ENCODE measurements at regions not wholly inside any gene's neighbourhood (a gene's known extent, or its start where the extent isn't known, plus 50 kb on each side); places are given as distances from the start of the nearest gene placed in this dataset.
"Not testable (repeated sequence)": the region's sequence is repeated elsewhere in the genome, so short reads cannot be mapped to it uniquely, and the experiment has no call there.

DNA sequence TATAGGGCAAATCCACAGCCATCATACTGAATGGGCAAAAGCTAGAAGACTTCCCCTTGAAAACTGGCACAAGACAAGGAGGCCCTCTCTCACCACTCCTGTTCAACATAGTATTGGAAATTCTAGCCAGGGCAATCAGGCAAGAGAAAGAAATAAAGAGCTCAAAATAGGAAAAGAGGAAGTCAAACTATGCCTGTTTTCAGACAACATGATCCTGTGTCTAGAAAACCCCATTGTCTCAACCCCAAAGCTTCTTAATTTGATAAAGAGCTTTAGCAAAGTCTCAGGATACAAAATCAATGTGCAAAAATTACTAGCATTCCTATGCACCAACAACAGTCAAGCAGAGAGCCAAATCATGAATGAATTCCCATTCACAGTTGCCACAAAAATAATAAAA, 160.3 kb downstream of the CXXC4 start:
- H2AFZ ChIP-seq (ENCODE audit: insufficient read depth, low read depth, low read length, poor library complexity, severe bottlenecking): no peak overlapping the region
- no peak overlapping the region for H3K4me2 ChIP-seq (replicated peaks; ENCODE audit: low read depth, low read length, poor library complexity, severe bottlenecking)
- no peaks in the 10 kb centered on the region for H4K20me1 ChIP-seq (ENCODE audit: control insufficient read depth, insufficient read depth, low read length, poor library complexity, severe bottlenecking)
- no peaks in the 10 kb centered on the region for H3K27me3 Mint-ChIP-seq
- no peaks in the 10 kb centered on the region for H3K27me3 ChIP-seq (replicated peaks in 1 of 4; ENCODE audit: control extremely low read depth in 1 of 4, control insufficient read depth in 3 of 4, insufficient read depth in 4 of 4, low read length in 3 of 4)
- H3K9me3 ChIP-seq (ENCODE audit: control extremely low read depth in 1 of 3, control insufficient read depth in 2 of 3, insufficient read depth in 1 of 3, low read length in 2 of 3): no peaks in the 10 kb centered on the region
- intact Hi-C loops (cut with micrococcal nuclease): no loop called here
- no peaks in the 10 kb centered on the region for H3K79me2 ChIP-seq (ENCODE audit: control insufficient read depth, insufficient read depth, low read length)
- TF ChIP-seq EZH2 (IDR thresholded peaks at IDR 0.05; ENCODE audit: borderline replicate concordance, insufficient read depth, low read depth, low read length, poor library complexity, severe bottlenecking): no peak
- TF ChIP-seq, protein P1, sequence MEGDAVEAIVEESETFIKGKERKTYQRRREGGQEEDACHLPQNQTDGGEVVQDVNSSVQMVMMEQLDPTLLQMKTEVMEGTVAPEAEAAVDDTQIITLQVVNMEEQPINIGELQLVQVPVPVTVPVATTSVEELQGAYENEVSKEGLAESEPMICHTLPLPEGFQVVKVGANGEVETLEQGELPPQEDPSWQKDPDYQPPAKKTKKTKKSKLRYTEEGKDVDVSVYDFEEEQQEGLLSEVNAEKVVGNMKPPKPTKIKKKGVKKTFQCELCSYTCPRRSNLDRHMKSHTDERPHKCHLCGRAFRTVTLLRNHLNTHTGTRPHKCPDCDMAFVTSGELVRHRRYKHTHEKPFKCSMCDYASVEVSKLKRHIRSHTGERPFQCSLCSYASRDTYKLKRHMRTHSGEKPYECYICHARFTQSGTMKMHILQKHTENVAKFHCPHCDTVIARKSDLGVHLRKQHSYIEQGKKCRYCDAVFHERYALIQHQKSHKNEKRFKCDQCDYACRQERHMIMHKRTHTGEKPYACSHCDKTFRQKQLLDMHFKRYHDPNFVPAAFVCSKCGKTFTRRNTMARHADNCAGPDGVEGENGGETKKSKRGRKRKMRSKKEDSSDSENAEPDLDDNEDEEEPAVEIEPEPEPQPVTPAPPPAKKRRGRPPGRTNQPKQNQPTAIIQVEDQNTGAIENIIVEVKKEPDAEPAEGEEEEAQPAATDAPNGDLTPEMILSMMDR (IDR thresholded peaks at IDR 0.05): no peak
- H3K36me3 ChIP-seq (replicated peaks in 1 of 2; ENCODE audit: control extremely low read depth in 1 of 2, control insufficient read depth in 1 of 2, extremely low read depth in 1 of 2, insufficient read depth in 2 of 2, low read length in 1 of 2): no peaks in the 10 kb centered on the region
- DNase-seq (no peak), ATAC-seq (ENCODE audit: low read depth) (no peak)
- no peak overlapping the region for H3K27ac Mint-ChIP-seq
- H3K9me3 Mint-ChIP-seq (ENCODE audit: insufficient read depth): peaks cover 3% of the 10 kb centered on the region
- ChIA-PET POLR2A (no interaction called here), CTCF (no interaction called here)
- no peaks in the 10 kb centered on the region for H3K4me1 Mint-ChIP-seq
- H3K27ac ChIP-seq (ENCODE audit: low read length in 2 of 2): no peak overlapping the region
- no peak overlapping the region for H3K9ac ChIP-seq (ENCODE audit: low read length)
- no peak overlapping the region for H3K4me3 Mint-ChIP-seq
- no peak overlapping the region for H3K4me3 ChIP-seq (ENCODE audit: control extremely low read depth in 1 of 5, extremely low read depth in 1 of 5, insufficient read depth in 1 of 5, low read depth in 2 of 5, low read length in 4 of 5)
- no peaks in the 10 kb centered on the region for H3K4me1 ChIP-seq (ENCODE audit: control insufficient read depth in 2 of 2, insufficient read depth in 2 of 2, low read length in 2 of 2)

DNA sequence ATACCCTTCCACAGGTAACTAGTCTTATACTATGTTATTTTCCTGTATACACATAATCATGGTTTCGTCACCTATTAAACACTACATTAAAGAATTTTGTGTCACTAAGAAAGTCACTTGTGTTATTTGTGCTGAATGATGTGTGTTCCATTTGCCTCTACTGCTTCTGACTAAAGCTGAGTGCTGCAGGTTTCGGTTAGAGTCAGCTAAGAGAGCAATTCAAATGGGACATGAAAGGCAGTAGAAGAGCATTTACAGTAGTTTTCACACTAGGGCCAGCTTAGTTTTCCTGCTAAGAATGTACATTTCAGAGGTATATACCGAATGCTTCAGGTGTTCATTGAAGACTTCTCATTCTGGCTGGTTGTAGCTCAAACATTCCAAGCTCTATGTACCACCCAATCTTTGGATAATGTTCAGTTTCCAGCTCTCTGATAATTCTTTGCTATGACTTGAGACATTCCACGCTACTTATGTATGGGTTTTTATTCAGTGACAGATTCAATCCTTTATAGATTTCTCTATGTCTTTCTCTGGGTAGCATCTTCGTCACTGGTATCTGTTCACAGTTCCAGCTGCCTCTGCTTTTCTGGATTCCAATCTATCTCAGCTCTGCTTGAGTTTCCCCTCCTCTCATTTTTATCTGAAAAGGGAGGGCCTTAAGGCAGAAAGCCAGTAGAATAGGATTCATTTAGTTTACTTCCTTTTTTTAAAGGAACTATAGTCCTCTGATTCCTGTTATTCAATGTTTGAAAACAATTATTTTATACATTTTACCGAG, 164.4 kb downstream of the CXXC4 start:
- Histone ChIP-seq H3K4me1 (ENCODE audit: control insufficient read depth in 2 of 2, insufficient read depth in 2 of 2, low read length in 2 of 2) (no peaks in the 10 kb centered on the region), H2AFZ (ENCODE audit: insufficient read depth, low read depth, low read length, poor library complexity, severe bottlenecking) (no peak overlapping the region), H3K4me2 (replicated peaks; ENCODE audit: low read depth, low read length, poor library complexity, severe bottlenecking) (no peak overlapping the region), H3K36me3 (replicated peaks in 1 of 2; ENCODE audit: control extremely low read depth in 1 of 2, control insufficient read depth in 1 of 2, extremely low read depth in 1 of 2, insufficient read depth in 2 of 2, low read length in 1 of 2) (no peaks in the 10 kb centered on the region), H3K27me3 (replicated peaks in 1 of 4; ENCODE audit: control extremely low read depth in 1 of 4, control insufficient read depth in 3 of 4, insufficient read depth in 4 of 4, low read length in 3 of 4) (no peaks in the 10 kb centered on the region), H4K20me1 (ENCODE audit: control insufficient read depth, insufficient read depth, low read length, poor library complexity, severe bottlenecking) (no peaks in the 10 kb centered on the region), H3K9me3 (ENCODE audit: control extremely low read depth in 1 of 3, control insufficient read depth in 2 of 3, insufficient read depth in 1 of 3, low read length in 2 of 3) (no peaks in the 10 kb centered on the region), H3K27ac (ENCODE audit: low read length in 2 of 2) (no peak overlapping the region), H3K79me2 (ENCODE audit: control insufficient read depth, insufficient read depth, low read length) (no peaks in the 10 kb centered on the region), H3K4me3 (ENCODE audit: control extremely low read depth in 1 of 5, extremely low read depth in 1 of 5, insufficient read depth in 1 of 5, low read depth in 2 of 5, low read length in 4 of 5) (no peak overlapping the region), H3K9ac (ENCODE audit: low read length) (no peak overlapping the region)
- Mint-ChIP-seq H3K4me1 (no peaks in the 10 kb centered on the region), H3K27me3 (no peaks in the 10 kb centered on the region), H3K4me3 (no peak overlapping the region), H3K27ac (no peak overlapping the region), H3K9me3 (ENCODE audit: insufficient read depth) (no peaks in the 10 kb centered on the region)
- no peak for TF ChIP-seq EZH2 (IDR thresholded peaks at IDR 0.05; ENCODE audit: borderline replicate concordance, insufficient read depth, low read depth, low read length, poor library complexity, severe bottlenecking)
- TF ChIP-seq, protein P1 (IDR thresholded peaks at IDR 0.05): no peak
- DNase-seq (no peak), ATAC-seq (ENCODE audit: low read depth) (no peak)
- ChIA-PET CTCF (no interaction called here), POLR2A (no interaction called here)
- WGBS (ENCODE audit: insufficient coverage): 60% methylated on average over 2 of the region's 6 CpGs
- intact Hi-C loops (cut with micrococcal nuclease): no loop called here

DNA sequence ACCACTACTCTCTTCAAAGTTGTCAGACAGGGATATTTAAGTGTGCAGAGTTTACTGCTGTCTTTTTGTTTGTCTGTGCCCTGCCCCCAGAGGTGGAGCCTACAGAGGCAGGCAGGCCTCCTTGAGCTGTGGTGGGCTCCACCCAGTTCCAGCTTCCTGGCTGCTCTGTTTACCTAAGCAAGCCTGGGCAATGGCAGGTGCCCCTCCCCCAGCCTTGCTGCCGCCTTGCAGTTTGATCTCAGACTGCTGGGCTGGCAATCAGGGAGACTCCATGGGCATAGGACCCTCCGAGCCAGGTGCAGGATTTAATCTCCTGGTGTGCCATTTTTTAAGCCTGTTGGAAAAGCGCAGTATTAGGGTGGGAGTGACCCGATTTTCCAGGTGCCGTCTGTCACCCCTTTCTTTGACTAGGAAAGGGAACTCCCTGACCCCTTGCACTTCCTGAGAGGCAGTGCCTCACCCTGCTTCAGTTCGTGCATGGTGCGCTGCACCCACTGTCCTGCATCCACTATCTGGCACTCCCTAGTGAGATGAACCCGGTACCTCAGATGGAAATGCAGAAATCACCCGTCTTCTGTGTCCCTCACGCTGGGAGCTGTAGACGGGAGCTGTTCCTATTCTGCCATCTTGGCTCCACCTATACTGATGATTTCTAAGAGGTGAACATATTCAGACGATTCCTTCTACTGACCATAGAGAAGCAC, 167.6 kb downstream of the CXXC4 start:
- H3K27me3 Mint-ChIP-seq; H4K20me1 ChIP-seq (ENCODE audit: control insufficient read depth, insufficient read depth, low read length, poor library complexity, severe bottlenecking); H3K9me3 Mint-ChIP-seq (ENCODE audit: insufficient read depth); H3K79me2 ChIP-seq (ENCODE audit: control insufficient read depth, insufficient read depth, low read length); H3K36me3 ChIP-seq (replicated peaks in 1 of 2; ENCODE audit: control extremely low read depth in 1 of 2, control insufficient read depth in 1 of 2, extremely low read depth in 1 of 2, insufficient read depth in 2 of 2, low read length in 1 of 2); intact Hi-C loops (cut with micrococcal nuclease); H2AFZ ChIP-seq (ENCODE audit: insufficient read depth, low read depth, low read length, poor library complexity, severe bottlenecking); H3K9me3 ChIP-seq (ENCODE audit: control extremely low read depth in 1 of 3, control insufficient read depth in 2 of 3, insufficient read depth in 1 of 3, low read length in 2 of 3); H3K4me1 ChIP-seq (ENCODE audit: control insufficient read depth in 2 of 2, insufficient read depth in 2 of 2, low read length in 2 of 2); H3K27me3 ChIP-seq (replicated peaks in 1 of 4; ENCODE audit: control extremely low read depth in 1 of 4, control insufficient read depth in 3 of 4, insufficient read depth in 4 of 4, low read length in 3 of 4); H3K4me3 ChIP-seq (ENCODE audit: control extremely low read depth in 1 of 5, extremely low read depth in 1 of 5, insufficient read depth in 1 of 5, low read depth in 2 of 5, low read length in 4 of 5); H3K4me2 ChIP-seq (replicated peaks; ENCODE audit: low read depth, low read length, poor library complexity, severe bottlenecking); DNase-seq; H3K27ac Mint-ChIP-seq; CTCF ChIA-PET; H3K4me1 Mint-ChIP-seq; H3K4me3 Mint-ChIP-seq; H3K9ac ChIP-seq (ENCODE audit: low read length); H3K27ac ChIP-seq (ENCODE audit: low read length in 2 of 2); ATAC-seq (ENCODE audit: low read depth); POLR2A ChIA-PET: not testable (repeated sequence)
- WGBS (ENCODE audit: insufficient coverage): 90% methylated on average over 6 of the region's 12 CpGs

Measured in B cell (primary cell).